ENCODE measurements at regions not wholly inside any gene's neighbourhood (a gene's known extent, or its start where the extent isn't known, plus 50 kb on each side); places are given as distances from the start of the nearest gene placed in this dataset.

DNA sequence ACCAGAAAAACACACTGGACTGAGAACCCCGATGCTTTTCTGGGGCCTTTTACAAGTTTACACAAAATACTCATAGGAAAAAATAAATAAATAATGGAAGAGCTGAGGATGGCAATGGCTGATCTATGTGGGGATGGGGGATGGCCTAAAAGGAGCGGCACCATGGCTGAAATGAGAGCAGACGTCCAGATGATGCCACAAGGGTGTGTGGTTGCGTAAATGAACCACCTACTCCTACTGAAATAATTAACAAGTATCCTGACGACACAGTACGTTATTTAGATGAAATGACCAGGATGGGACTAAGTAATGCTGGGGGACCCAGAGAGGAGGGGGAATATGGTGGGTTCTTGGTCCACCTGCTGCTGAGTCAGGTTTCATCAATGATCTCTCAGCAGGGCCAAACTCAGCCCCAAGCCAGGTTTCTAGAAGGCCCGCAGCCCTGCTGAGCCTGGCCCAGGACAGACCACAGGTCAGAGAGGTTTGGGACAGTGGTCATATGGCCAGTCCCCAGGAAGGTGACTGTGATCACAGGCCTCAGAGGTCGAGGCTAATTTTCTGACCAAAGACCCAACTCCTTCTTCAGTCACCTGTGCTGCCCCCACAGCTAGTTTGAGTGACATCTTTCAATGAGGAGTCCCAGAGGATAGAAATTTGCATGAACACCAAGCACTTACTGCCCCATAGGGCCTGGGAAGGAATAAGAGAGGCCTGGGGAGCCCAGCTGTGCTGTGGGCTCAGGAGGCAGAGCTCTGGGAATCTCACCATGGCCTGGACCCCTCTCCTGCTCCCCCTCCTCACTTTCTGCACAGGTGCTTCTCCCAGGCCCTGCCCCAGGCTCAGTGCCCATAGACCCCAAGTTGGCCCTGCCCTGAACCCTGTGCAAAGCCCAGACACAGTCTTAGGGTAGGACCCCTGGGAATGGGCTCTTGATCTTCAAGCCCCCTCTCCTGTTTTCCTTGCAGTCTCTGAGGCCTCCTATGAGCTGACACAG is 76.3 kb upstream of the IGLL5 start:
- ATAC-seq (ENCODE audit: low read depth) (peak; percentile 31), DNase-seq (no peak)
- WGBS (ENCODE audit: insufficient coverage): 100% methylated on average over 1 of the region's 8 CpGs
- H4K20me1 ChIP-seq (ENCODE audit: control insufficient read depth, insufficient read depth, low read length, poor library complexity, severe bottlenecking): no peaks in the 10 kb centered on the region
- Mint-ChIP-seq H3K4me1 (peaks cover 29% of the 10 kb centered on the region), H3K9me3 (ENCODE audit: insufficient read depth) (no peaks in the 10 kb centered on the region), H3K27me3 (peaks cover 12% of the 10 kb centered on the region), H3K27ac (peak overlapping the region; percentile 24), H3K4me3 (no peak overlapping the region)
- H3K9ac ChIP-seq (ENCODE audit: low read length): no peak overlapping the region
- peaks cover 9 to 35% of the 10 kb centered on the region in 2 donors for H3K4me1 ChIP-seq (ENCODE audit: control insufficient read depth in 2 of 2, insufficient read depth in 2 of 2, low read length in 2 of 2)
- intact Hi-C loops (cut with micrococcal nuclease): loop anchor here (2.0 kb wide), 1 partner anchor 23 kb away; no protein-coding TSS in a partner anchor
- no peaks in the 10 kb centered on the region for H3K36me3 ChIP-seq (replicated peaks in 1 of 2; ENCODE audit: control extremely low read depth in 1 of 2, control insufficient read depth in 1 of 2, extremely low read depth in 1 of 2, insufficient read depth in 2 of 2, low read length in 1 of 2)
- H3K79me2 ChIP-seq (ENCODE audit: control insufficient read depth, insufficient read depth, low read length): no peaks in the 10 kb centered on the region
- ChIA-PET CTCF (interaction anchor here (0.6 to 13.1 kb wide), 21 partner anchors 12 to 1882 kb away, joined by 3 to 236 read pairs (median 11); partner anchors contain the start of gene IGLL5), POLR2A (interaction anchor here (0.6 to 1.1 kb wide), 2 partner anchors 124 to 215 kb away, joined by 4 read pairs; no protein-coding TSS in a partner anchor)
- peak overlapping the region; percentile 40 for H3K4me2 ChIP-seq (replicated peaks; ENCODE audit: low read depth, low read length, poor library complexity, severe bottlenecking)
- H2AFZ ChIP-seq (ENCODE audit: insufficient read depth, low read depth, low read length, poor library complexity, severe bottlenecking): no peak overlapping the region
- no peak overlapping the region for H3K4me3 ChIP-seq (ENCODE audit: control extremely low read depth in 1 of 5, extremely low read depth in 1 of 5, insufficient read depth in 1 of 5, low read depth in 2 of 5, low read length in 4 of 5)
- H3K27me3 ChIP-seq (replicated peaks in 1 of 4; ENCODE audit: control extremely low read depth in 1 of 4, control insufficient read depth in 3 of 4, insufficient read depth in 4 of 4, low read length in 3 of 4): peaks cover 0 to 9% (median 0%) of the 10 kb centered on the region in 4 experiments
- H3K9me3 ChIP-seq (ENCODE audit: control extremely low read depth in 1 of 3, control insufficient read depth in 2 of 3, insufficient read depth in 1 of 3, low read length in 2 of 3): peaks cover 0 to 37% (median 0%) of the 10 kb centered on the region in 3 donors
- no peak overlapping the region for H3K27ac ChIP-seq (ENCODE audit: low read length in 2 of 2)
- TF ChIP-seq EZH2 (IDR thresholded peaks at IDR 0.05; ENCODE audit: borderline replicate concordance, insufficient read depth, low read depth, low read length, poor library complexity, severe bottlenecking): no peak
- TF ChIP-seq, protein P1, sequence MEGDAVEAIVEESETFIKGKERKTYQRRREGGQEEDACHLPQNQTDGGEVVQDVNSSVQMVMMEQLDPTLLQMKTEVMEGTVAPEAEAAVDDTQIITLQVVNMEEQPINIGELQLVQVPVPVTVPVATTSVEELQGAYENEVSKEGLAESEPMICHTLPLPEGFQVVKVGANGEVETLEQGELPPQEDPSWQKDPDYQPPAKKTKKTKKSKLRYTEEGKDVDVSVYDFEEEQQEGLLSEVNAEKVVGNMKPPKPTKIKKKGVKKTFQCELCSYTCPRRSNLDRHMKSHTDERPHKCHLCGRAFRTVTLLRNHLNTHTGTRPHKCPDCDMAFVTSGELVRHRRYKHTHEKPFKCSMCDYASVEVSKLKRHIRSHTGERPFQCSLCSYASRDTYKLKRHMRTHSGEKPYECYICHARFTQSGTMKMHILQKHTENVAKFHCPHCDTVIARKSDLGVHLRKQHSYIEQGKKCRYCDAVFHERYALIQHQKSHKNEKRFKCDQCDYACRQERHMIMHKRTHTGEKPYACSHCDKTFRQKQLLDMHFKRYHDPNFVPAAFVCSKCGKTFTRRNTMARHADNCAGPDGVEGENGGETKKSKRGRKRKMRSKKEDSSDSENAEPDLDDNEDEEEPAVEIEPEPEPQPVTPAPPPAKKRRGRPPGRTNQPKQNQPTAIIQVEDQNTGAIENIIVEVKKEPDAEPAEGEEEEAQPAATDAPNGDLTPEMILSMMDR (IDR thresholded peaks at IDR 0.05): no peak
